GM19467 (cell line): ENCODE measurements at regions not wholly inside any gene's neighbourhood (a gene's known extent, or its start where the extent isn't known, plus 50 kb on each side); places are given as distances from the start of the nearest gene placed in this dataset.

Source experiments
- ATAC-seq: cut with Tn5 transposase; IDR thresholded peaks from one replicate; pipeline ENCODE4 v1.9.1; 2021; ENCODE audit warnings: mild to moderate bottlenecking, moderate library complexity; ENCODE audit not compliant: unreplicated experiment

- ATAC-seq = no peak
These were observed 170.2 kb upstream of the NUDT6 start for GRCh38 chr4:123092586-123092985.

GRCh38 chr4:123093236-123093635 lies 170.8 kb upstream of the NUDT6 start:
- no peak for ATAC-seq

- ATAC-seq = no peak
These were observed 173.6 kb upstream of the NUDT6 start for GRCh38 chr4:123096038-123096437.

GRCh38 chr4:123102897-123103471 lies 180.6 kb upstream of the NUDT6 start:
- no peak for ATAC-seq

- ATAC-seq = no peak
These were observed 182.1 kb upstream of the NUDT6 start for GRCh38 chr4:123104310-123105025.

GRCh38 chr4:123105026-123105420 lies 182.6 kb upstream of the NUDT6 start:
- ATAC-seq = no peak

- ATAC-seq = no peak
These were observed 184.3 kb upstream of the NUDT6 start for GRCh38 chr4:123106747-123107146.

GRCh38 chr4:123107444-123108252 lies 185.3 kb upstream of the NUDT6 start:
- ATAC-seq = no peak

- ATAC-seq = no peak
These were observed 186.7 kb upstream of the NUDT6 start for GRCh38 chr4:123109139-123109538.

- no peak for ATAC-seq
These were observed 187.8 kb upstream of the NUDT6 start for GRCh38 chr4:123110147-123110546.

- ATAC-seq = no peak
These were observed 188.3 kb upstream of the NUDT6 start for GRCh38 chr4:123110685-123111084.

GRCh38 chr4:123113155-123113554 lies 190.8 kb upstream of the NUDT6 start:
- no peak for ATAC-seq

- no peak for ATAC-seq
These were observed 191.9 kb upstream of the NUDT6 start for GRCh38 chr4:123114084-123114914.

GRCh38 chr4:123114915-123115756 lies 192.7 kb upstream of the NUDT6 start:
- no peak for ATAC-seq

- no peak for ATAC-seq
These were observed 194.0 kb upstream of the NUDT6 start for GRCh38 chr4:123116412-123116811.

- no peak for ATAC-seq
These were observed 198.1 kb upstream of the NUDT6 start for GRCh38 chr4:123120473-123120872.

- no peak for ATAC-seq
These were observed 199.0 kb upstream of the NUDT6 start for GRCh38 chr4:123121241-123121907.

- no peak for ATAC-seq
These were observed 203.1 kb upstream of the NUDT6 start for GRCh38 chr4:123125477-123125876.

- no peak for ATAC-seq
These were observed 204.8 kb upstream of the NUDT6 start for GRCh38 chr4:123127218-123127617.

GRCh38 chr4:123127875-123128274 lies 205.5 kb upstream of the NUDT6 start:
- ATAC-seq = no peak
